GM12872 (cell line): ENCODE measurements at regions not wholly inside any gene's neighbourhood (a gene's known extent, or its start where the extent isn't known, plus 50 kb on each side); places are given as distances from the start of the nearest gene placed in this dataset.

Source experiments
- TF ChIP-seq, protein P1 (sequence below): IDR thresholded peaks from 3 replicates; pipeline ENCODE4 v1.5.1; 2011; ENCODE audit warnings: low read depth, mild to moderate bottlenecking, low read length, moderate library complexity; ENCODE audit not compliant: insufficient read depth

DNA sequence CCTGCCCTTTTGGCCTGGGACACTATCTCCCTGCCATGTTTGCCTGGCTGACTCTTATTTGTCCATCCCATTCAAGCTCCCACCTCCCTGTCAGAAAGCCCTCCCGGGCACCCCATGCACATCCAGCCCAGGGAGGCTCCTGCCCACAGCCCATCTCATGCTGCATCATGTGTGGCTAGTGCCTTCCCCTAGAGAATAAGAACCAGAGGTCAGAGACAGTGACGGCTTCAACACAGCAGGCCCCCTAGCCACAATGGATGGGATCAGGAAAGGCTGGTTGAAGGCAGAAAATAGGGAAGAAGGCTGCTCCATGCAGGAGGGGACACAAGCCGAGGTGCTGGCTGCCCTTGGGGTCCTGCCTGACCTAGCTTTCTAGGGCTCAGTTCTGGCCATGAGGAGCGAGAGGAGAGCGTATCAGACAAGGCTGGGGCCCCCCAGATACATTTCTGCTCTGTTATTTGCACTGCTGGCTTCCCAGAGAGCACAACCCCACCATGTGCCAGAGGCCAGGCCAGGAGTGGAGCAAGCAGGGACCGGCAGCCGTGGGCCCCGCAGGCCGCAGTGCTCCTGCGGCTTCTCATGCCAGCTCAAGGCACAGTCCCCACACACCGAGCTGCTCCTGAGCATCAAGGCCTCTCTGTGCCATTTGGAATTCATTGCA, 161.1 kb upstream of the ZMIZ1 start:
- TF ChIP-seq, protein P1, sequence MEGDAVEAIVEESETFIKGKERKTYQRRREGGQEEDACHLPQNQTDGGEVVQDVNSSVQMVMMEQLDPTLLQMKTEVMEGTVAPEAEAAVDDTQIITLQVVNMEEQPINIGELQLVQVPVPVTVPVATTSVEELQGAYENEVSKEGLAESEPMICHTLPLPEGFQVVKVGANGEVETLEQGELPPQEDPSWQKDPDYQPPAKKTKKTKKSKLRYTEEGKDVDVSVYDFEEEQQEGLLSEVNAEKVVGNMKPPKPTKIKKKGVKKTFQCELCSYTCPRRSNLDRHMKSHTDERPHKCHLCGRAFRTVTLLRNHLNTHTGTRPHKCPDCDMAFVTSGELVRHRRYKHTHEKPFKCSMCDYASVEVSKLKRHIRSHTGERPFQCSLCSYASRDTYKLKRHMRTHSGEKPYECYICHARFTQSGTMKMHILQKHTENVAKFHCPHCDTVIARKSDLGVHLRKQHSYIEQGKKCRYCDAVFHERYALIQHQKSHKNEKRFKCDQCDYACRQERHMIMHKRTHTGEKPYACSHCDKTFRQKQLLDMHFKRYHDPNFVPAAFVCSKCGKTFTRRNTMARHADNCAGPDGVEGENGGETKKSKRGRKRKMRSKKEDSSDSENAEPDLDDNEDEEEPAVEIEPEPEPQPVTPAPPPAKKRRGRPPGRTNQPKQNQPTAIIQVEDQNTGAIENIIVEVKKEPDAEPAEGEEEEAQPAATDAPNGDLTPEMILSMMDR, result no peak

DNA sequence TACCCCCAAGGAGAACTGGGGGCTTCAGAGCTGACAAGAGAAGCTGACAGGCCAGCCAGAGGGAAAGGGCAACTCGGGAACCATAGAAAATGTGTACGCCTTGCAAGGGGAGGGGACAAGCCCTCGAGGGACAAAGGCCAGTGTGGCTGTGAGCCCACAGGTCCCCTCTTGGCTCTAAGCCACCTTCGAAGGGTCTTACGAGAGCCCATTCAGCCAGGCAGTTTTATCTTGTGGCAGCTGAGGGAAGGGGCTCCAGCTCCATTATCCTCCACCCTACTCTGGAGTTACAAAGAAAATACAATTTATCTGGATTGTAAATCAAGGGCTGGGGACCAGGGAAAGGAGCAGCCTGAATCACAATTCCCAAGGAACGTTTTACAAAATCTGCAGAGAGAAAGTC, 159.5 kb upstream of the ZMIZ1 start:
- TF ChIP-seq, protein P1, result no peak

DNA sequence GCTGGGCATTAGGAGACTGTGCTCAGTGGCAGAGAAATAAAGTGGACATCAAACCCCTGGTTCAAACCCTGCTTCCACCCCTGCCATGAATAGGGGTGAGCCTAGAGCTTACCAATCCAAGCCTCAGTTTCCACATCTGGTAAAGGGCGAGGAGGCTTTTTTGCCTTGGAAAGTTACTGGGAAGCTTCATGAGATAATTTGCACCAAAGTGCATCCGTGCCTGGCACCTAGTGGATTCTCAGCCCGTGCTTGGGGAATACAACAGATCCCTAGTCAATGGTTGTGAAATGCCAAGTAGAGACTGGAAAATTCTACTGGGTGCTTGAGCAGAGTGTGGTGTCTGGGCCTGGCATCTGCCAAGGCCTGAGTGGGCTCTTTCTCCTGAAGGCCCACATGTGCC, 158.7 kb upstream of the ZMIZ1 start:
- TF ChIP-seq, protein P1, result no peak

DNA sequence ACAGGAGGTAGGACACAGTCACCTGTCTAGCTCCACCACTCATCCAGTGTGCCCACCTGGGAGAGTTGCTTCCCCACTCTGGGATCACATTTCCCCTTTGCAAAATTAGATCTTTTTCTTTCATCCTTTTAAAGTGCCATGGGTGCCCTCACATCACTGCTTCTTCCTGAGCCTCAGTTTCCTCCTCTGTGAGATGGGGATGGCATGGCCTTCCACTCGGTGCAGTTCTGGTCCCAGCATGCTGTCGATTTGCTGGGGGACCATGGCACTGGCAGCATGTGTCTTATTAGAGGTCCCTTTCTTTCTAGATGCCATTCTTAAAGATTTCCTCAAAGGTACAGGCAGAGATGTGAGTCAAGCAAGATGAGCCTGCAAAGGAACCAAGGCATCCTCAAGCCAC, 158.3 kb upstream of the ZMIZ1 start:
- TF ChIP-seq, protein P1, result no peak

DNA sequence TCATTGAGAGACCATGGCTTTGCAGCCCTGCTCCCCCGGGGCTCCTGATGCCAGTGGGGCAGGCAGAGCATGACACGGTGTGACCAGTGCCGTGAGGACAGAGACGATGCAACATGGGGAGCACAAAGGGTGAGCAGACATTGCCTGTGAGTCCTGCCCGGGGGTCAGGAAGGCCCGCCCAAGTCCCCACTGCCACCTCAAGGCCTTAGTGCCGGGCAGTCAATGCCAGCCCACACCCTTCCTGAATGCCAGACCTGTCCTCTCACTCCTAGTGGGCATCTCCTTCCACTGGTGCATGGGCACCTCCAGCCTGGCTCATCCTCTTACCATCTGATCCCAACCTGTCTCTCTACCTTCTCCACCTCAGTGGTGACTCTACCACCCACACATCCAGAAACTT, 157.9 kb upstream of the ZMIZ1 start:
- TF ChIP-seq, protein P1, result no peak

DNA sequence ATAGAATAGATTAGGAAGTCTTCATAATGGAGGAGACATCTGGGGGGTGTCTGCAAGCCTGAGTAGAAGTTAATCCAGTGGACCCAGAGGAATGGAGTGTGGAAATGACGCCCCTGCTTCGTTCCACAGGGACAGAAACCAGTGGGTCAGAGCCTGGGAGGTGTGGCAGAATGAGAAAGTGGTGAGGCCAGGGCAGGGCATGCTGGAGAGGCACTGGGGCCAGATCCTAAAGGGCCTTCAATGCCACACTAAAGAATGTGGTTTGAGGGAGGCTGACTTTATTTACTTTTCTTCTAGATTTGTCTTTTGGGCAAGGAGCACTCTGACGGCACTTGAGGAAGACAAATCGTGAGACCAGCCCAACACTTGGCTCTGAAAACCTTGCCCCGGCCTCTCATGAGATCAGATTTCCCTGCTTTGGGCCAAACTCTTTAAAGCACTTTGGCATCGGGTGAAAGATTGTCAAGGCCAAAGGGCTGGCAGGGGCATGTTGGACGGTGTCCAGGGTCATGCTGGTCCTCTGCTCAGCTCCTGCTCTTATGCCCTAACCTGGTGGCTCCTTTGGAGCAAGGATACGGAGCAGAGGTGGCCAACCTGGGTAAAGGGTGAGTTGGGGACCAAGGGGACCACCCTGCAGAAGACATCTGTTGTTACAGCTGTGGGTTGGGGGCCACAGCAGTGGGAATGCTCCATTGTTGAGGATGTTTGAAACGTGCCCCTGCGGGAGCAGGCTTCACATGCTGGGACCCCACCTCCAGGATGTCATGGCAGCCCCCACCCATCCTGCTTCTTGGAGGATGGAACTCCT, 157.0 kb upstream of the ZMIZ1 start:
- TF ChIP-seq, protein P1, result no peak

DNA sequence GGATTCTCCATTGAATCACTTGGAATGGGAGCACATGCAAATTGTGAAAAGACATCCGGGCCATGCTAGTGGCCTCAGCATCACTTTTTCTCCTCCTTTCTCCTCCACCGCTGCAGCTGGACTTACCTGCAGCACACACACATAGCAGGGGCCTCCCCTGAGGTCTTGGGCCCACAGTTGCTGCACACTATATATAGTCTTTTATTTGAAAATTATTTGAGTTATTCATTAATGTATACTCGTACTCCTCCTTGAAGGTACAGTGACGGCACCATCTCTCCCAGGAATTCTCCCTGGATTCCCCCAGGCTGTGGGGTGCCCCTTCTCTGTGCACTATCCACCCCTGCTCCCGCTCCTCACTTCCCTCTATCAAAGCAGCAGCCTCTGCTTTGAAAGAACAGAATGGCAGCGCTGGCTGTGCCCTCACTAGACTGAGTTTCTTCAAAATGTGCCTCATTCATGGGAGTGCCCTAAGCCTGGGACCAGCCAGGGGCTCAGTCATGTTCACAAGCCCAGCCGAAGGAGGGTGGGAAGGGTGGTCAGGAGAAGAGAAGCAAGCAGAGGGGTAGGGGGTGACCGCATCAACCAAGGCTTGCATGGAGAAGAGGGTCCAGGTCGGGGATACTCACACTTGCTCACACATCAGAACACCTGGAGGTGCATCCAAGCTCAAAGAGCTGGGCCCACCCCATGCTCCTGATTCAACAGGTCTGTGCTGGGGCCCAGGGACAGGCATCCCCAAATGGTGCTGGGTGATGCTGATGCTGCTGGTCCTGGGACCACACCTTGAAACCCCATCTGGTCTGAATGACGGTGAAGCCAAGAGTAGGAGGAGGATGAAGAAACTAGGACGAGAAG, 156.2 kb upstream of the ZMIZ1 start:
- TF ChIP-seq, protein P1, result no peak
